CD14-positive monocyte (primary cell): ENCODE measurements at regions not wholly inside any gene's neighbourhood (a gene's known extent, or its start where the extent isn't known, plus 50 kb on each side); places are given as distances from the start of the nearest gene placed in this dataset.
"Not testable (repeated sequence)": the region's sequence is repeated elsewhere in the genome, so short reads cannot be mapped to it uniquely, and the experiment has no call there.

Experiments used
- DNase-seq, 3 donors: peaks; one replicate each; pipeline ENCODE4 v3.0.0-alpha.2; 2011 to 2022
- H2AFZ ChIP-seq: 2 replicates; pipeline ENCODE4 v1.6.0; 2012; ENCODE audit warnings: mild to moderate bottlenecking, low read depth, low read length, inconsistent platforms; ENCODE audit not compliant: insufficient read depth, poor library complexity, severe bottlenecking
- H3K27ac ChIP-seq, 2 donors: 1 replicate in 1 of 2; 2 replicates in 1 of 2; pipeline ENCODE4 v1.5.1; 2012 to 2013; ENCODE audit warnings: low read length in 2 of 2, control low read depth in 1 of 2, inconsistent platforms in 1 of 2, low read depth in 1 of 2, mild to moderate bottlenecking in 1 of 2
- H3K27me3 ChIP-seq, 2 donors: one replicate each; pipeline versions ENCODE4 v1.6.0 to v1.6.1; 2011 to 2013; ENCODE audit warnings: low read length in 2 of 2; ENCODE audit not compliant: control insufficient read depth in 2 of 2, insufficient read depth in 2 of 2
- H3K36me3 ChIP-seq, 2 donors: replicated peaks in 1 of 2; 1 replicate in 1 of 2; 2 replicates in 1 of 2; pipeline versions ENCODE4 v1.5.1 to v1.6.1; 2012 to 2013; ENCODE audit warnings: low read length in 2 of 2, control low read depth in 1 of 2, inconsistent platforms in 1 of 2, mild to moderate bottlenecking in 1 of 2; ENCODE audit not compliant: insufficient read depth in 2 of 2, control insufficient read depth in 1 of 2
- H3K4me1 ChIP-seq, 2 donors: 1 replicate in 1 of 2; 2 replicates in 1 of 2; pipeline versions ENCODE4 v1.5.1 to v1.6.1; 2012 to 2013; ENCODE audit warnings: low read length in 2 of 2, control low read depth in 1 of 2, inconsistent platforms in 1 of 2, mild to moderate bottlenecking in 1 of 2, moderate library complexity in 1 of 2; ENCODE audit not compliant: insufficient read depth in 2 of 2, control insufficient read depth in 1 of 2
- H3K4me2 ChIP-seq: replicated peaks from 2 replicates; pipeline ENCODE3; 2012; ENCODE audit warnings: low read length, moderate library complexity, mild to moderate bottlenecking; ENCODE audit not compliant: poor library complexity, severe bottlenecking; ENCODE audit errors: extremely low read depth
- H3K4me3 ChIP-seq, 3 experiments: fragments of 200-600 bp in 1 of 3; sonication (generic) in 1 of 3; replicated peaks in 1 of 3; 1 replicate in 2 of 3; 2 replicates in 1 of 3; pipeline ENCODE4 v1.5.1; 2011 to 2013; ENCODE audit warnings: low read length in 3 of 3, mild to moderate bottlenecking in 3 of 3, control low read depth in 2 of 3, low read depth in 2 of 3, inconsistent platforms in 1 of 3, moderate library complexity in 1 of 3
- H3K79me2 ChIP-seq: 2 replicates; pipeline ENCODE4 v1.6.0; 2012; ENCODE audit warnings: mild to moderate bottlenecking, control low read depth, inconsistent platforms, low read length, moderate library complexity; ENCODE audit not compliant: insufficient read depth
- H3K9ac ChIP-seq: 2 replicates; pipeline ENCODE4 v1.6.0; 2017; ENCODE audit warnings: low read length, mild to moderate bottlenecking; ENCODE audit not compliant: insufficient read depth, poor library complexity, severe bottlenecking
- H3K9me3 ChIP-seq, 2 donors: replicated peaks in 1 of 2; 1 replicate in 1 of 2; 2 replicates in 1 of 2; pipeline versions ENCODE4 v1.5.1 to v1.6.1; 2012 to 2013; ENCODE audit warnings: low read length in 2 of 2, control low read depth in 1 of 2; ENCODE audit not compliant: control insufficient read depth in 1 of 2, insufficient read depth in 1 of 2
- H4K20me1 ChIP-seq: 2 replicates; pipeline ENCODE4 v1.6.0; 2012; ENCODE audit warnings: mild to moderate bottlenecking, low read length, control low read depth, moderate library complexity; ENCODE audit not compliant: insufficient read depth
- H3K27ac Mint-ChIP-seq, 7 donors: one replicate each; pipeline ENCODE4 v1.8.0; 2020; ENCODE audit warnings: mild to moderate bottlenecking in 7 of 7, mixed read lengths in 7 of 7, moderate library complexity in 6 of 7, inconsistent platforms in 2 of 7
- H3K27me3 Mint-ChIP-seq, 3 donors: one replicate each; pipeline ENCODE4 v1.8.0; 2021 to 2022; ENCODE audit warnings: low read depth in 3 of 3, mild to moderate bottlenecking in 3 of 3, mixed read lengths in 3 of 3, moderate library complexity in 3 of 3, inconsistent platforms in 1 of 3
- H3K36me3 Mint-ChIP-seq, 2 donors: one replicate each; pipeline ENCODE4 v1.8.0; 2020; ENCODE audit warnings: mixed read lengths in 2 of 2, inconsistent platforms in 1 of 2, mild to moderate bottlenecking in 1 of 2
- H3K4me1 Mint-ChIP-seq: one replicate; pipeline ENCODE4 v1.8.0; 2020; ENCODE audit warnings: mild to moderate bottlenecking, mixed read lengths
- H3K4me3 Mint-ChIP-seq, 2 donors: one replicate each; pipeline ENCODE4 v1.8.0; 2020; ENCODE audit warnings: mild to moderate bottlenecking in 2 of 2, mixed read lengths in 2 of 2, moderate library complexity in 1 of 2
- H3K9me3 Mint-ChIP-seq, 7 donors: one replicate each; pipeline ENCODE4 v1.8.0; 2020 to 2022; ENCODE audit warnings: mixed read lengths in 7 of 7, mild to moderate bottlenecking in 6 of 7, moderate library complexity in 6 of 7, inconsistent platforms in 2 of 7
- WGBS: methylation state at CpG from one replicate; pipeline ENCODE4 v1.1.5; 2013; ENCODE audit warnings: missing lambda C conversion rate; ENCODE audit not compliant: insufficient coverage; 5-methylcytosine and 5-hydroxymethylcytosine counted together
- intact Hi-C, 2 donors: fragments of 100-400 bp; cut with micrococcal nuclease; formaldehyde crosslinking; loops; one replicate each; pipeline versions ENCODE4 v1.15.0 to v1.15.1; 2023
- TF ChIP-seq, protein P1 (sequence below): fragments of 200-600 bp; IDR thresholded peaks from one replicate; pipeline ENCODE4 v1.8.0; 2022; ENCODE audit warnings: antibody characterized with exemption, mild to moderate bottlenecking

DNA sequence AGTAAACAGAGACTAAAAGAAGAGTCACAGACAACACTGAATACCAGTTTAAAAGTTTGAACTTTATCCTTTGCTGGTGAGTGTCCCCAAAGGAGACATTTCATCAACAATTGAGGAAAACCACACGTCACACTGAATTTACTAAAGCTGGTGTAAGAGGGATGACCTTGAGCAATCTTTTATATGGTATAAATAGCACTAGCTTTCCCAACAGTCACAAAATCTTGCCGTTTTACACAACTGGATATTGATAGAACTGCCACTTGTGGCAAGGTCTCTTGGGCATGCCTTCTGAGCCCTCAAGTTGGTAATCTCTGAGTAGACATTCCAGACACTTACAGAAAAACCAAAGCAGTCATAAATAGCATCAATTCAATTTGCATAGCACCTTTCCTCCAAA lies 311.5 kb upstream of the TARS1 start:
- H3K9ac ChIP-seq = no peak overlapping the region
- H4K20me1 ChIP-seq = no peaks in the 10 kb centered on the region
- H3K9me3 ChIP-seq = peaks cover 8% of the 10 kb centered on the region in 2 donors
- Mint-ChIP-seq H3K27me3 (no peaks in the 10 kb centered on the region), H3K36me3 (no peaks in the 10 kb centered on the region), H3K4me1 (peaks cover 4% of the 10 kb centered on the region), H3K9me3 (peaks cover 9 to 23% (median 16%) of the 10 kb centered on the region in 7 donors), H3K27ac (no peak overlapping the region), H3K4me3 (no peak overlapping the region)
- 33% methylated on average over 1 of the region's 2 CpGs for WGBS
- TF ChIP-seq, protein P1, sequence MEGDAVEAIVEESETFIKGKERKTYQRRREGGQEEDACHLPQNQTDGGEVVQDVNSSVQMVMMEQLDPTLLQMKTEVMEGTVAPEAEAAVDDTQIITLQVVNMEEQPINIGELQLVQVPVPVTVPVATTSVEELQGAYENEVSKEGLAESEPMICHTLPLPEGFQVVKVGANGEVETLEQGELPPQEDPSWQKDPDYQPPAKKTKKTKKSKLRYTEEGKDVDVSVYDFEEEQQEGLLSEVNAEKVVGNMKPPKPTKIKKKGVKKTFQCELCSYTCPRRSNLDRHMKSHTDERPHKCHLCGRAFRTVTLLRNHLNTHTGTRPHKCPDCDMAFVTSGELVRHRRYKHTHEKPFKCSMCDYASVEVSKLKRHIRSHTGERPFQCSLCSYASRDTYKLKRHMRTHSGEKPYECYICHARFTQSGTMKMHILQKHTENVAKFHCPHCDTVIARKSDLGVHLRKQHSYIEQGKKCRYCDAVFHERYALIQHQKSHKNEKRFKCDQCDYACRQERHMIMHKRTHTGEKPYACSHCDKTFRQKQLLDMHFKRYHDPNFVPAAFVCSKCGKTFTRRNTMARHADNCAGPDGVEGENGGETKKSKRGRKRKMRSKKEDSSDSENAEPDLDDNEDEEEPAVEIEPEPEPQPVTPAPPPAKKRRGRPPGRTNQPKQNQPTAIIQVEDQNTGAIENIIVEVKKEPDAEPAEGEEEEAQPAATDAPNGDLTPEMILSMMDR = no peak
- H3K27me3 ChIP-seq = no peaks in the 10 kb centered on the region
- no peak for DNase-seq
- no peaks in the 10 kb centered on the region for H3K4me1 ChIP-seq
- no peak overlapping the region for H3K27ac ChIP-seq
- no peak overlapping the region for H2AFZ ChIP-seq
- intact Hi-C loops = no loop called here
- H3K79me2 ChIP-seq = no peaks in the 10 kb centered on the region
- H3K4me3 ChIP-seq = no peak overlapping the region
- no peak overlapping the region for H3K4me2 ChIP-seq
- H3K36me3 ChIP-seq = no peaks in the 10 kb centered on the region

DNA sequence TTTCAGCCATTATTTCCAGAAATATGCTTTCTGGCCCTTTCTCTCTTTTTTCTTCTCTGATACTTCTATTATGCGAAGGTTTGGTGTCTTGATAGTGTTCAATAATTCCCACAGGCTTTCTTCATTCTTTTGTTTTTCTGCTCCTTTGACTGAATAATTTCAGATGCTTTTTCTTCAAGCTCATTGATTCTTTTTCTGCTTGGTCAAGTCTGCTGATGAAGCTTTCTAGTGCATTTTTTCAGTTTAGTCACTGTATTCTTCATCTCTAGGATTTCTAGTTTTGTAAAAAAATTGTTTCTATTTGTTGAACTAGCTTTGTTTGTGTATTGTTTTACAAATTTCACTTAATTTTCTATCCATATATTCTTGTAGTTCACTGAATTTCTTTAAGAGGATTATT lies 304.0 kb upstream of the TARS1 start:
- Histone ChIP-seq H3K79me2 (no peaks in the 10 kb centered on the region), H3K27ac (no peak overlapping the region), H3K4me2 (no peak overlapping the region), H3K4me3 (no peak overlapping the region), H3K9me3 (peaks cover 23 to 31% of the 10 kb centered on the region in 2 donors), H3K27me3 (no peaks in the 10 kb centered on the region), H3K9ac (no peak overlapping the region), H4K20me1 (no peaks in the 10 kb centered on the region), H3K36me3 (no peaks in the 10 kb centered on the region), H2AFZ (no peak overlapping the region), H3K4me1 (no peaks in the 10 kb centered on the region)
- Mint-ChIP-seq H3K4me1 (no peaks in the 10 kb centered on the region), H3K27me3 (no peaks in the 10 kb centered on the region), H3K27ac (no peak overlapping the region), H3K9me3 (peaks cover 18 to 33% (median 25%) of the 10 kb centered on the region in 7 donors), H3K4me3 (no peak overlapping the region), H3K36me3 (no peaks in the 10 kb centered on the region)
- DNase-seq = no peak
- WGBS = no CpG with 5 or more reads among the region's 1 CpG
- TF ChIP-seq, protein P1 = no peak
- intact Hi-C loops = no loop called here

- H4K20me1 ChIP-seq, H3K27me3 ChIP-seq, DNase-seq, H3K4me3 ChIP-seq, H3K4me3 Mint-ChIP-seq, H3K27ac Mint-ChIP-seq, H3K36me3 Mint-ChIP-seq, intact Hi-C loops, H3K36me3 ChIP-seq, H2AFZ ChIP-seq, H3K4me2 ChIP-seq, H3K79me2 ChIP-seq, H3K9ac ChIP-seq, H3K4me1 ChIP-seq, H3K27me3 Mint-ChIP-seq, H3K27ac ChIP-seq, H3K4me1 Mint-ChIP-seq: not testable (repeated sequence)
- 80% methylated on average over 2 of the region's 4 CpGs for WGBS
- H3K9me3 ChIP-seq = peaks cover 19 to 36% of the 10 kb centered on the region in 2 donors
- H3K9me3 Mint-ChIP-seq = peaks cover 11 to 36% (median 24%) of the 10 kb centered on the region in 7 donors
These were observed 302.6 kb upstream of the TARS1 start for GRCh38 chr5:33138145-33138544.
